ENCODE measurements at regions not wholly inside any gene's neighbourhood (a gene's known extent, or its start where the extent isn't known, plus 50 kb on each side); places are given as distances from the start of the nearest gene placed in this dataset.

GRCh38 chr5:133796186-133796585 lies 172.2 kb downstream of the C5orf15 start:
- ChIA-PET POLR2A (ENCODE audit: unreplicated experiment) (no interaction called here), CTCF (no interaction called here)
- H4K20me1 ChIP-seq (ENCODE audit: low read length), result no peaks in the 10 kb centered on the region
- no peak for TF ChIP-seq EZH2 (IDR thresholded peaks at IDR 0.05; ENCODE audit: low read length, unreplicated experiment)
- no peak for TF ChIP-seq EZH2phosphoT487 (IDR thresholded peaks at IDR 0.05; ENCODE audit: borderline replicate concordance, low read length)
- no peak for TF ChIP-seq CTCF (conservative IDR thresholded peaks at IDR 0.05; ENCODE audit: low read depth, low read length)
- H3F3A ChIP-seq (ENCODE audit: low read length, unreplicated experiment), result no peaks in the 10 kb centered on the region
- ATAC-seq (no peak), DNase-seq (no peak)
- intact Hi-C loops (cut with micrococcal nuclease), result no loop called here
- no peaks in the 10 kb centered on the region for H3K27me3 ChIP-seq (ENCODE audit: low read length)
- no peak overlapping the region for H3K27ac ChIP-seq (ENCODE audit: low read length)
- BruUV-seq (replicated peaks), result no TSS peak
- no peaks in the 10 kb centered on the region for H3K36me3 ChIP-seq (ENCODE audit: low read depth, low read length)
- H3K4me1 ChIP-seq (ENCODE audit: insufficient read depth, low read length), result no peaks in the 10 kb centered on the region
- no peak overlapping the region for H2AFZ ChIP-seq (ENCODE audit: low read length)
- H3K9me3 ChIP-seq (ENCODE audit: low read length), result no peaks in the 10 kb centered on the region
- H3K4me2 ChIP-seq (ENCODE audit: low read length), result no peak overlapping the region
- no peak overlapping the region for H3K9ac ChIP-seq (ENCODE audit: low read length)
- no peaks in the 10 kb centered on the region for H3K9me2 ChIP-seq (replicated peaks; ENCODE audit: low read length)
- H3K79me2 ChIP-seq (ENCODE audit: low read length), result no peaks in the 10 kb centered on the region
- no peak overlapping the region for H3K4me3 ChIP-seq (ENCODE audit: low read length)

- Histone ChIP-seq H3K27ac (ENCODE audit: low read length) (no peak overlapping the region), H3K9me2 (replicated peaks; ENCODE audit: low read length) (no peaks in the 10 kb centered on the region), H2AFZ (ENCODE audit: low read length) (no peak overlapping the region), H3F3A (ENCODE audit: low read length, unreplicated experiment) (no peaks in the 10 kb centered on the region), H4K20me1 (ENCODE audit: low read length) (no peaks in the 10 kb centered on the region), H3K4me3 (ENCODE audit: low read length) (no peak overlapping the region), H3K9me3 (ENCODE audit: low read length) (no peaks in the 10 kb centered on the region), H3K4me2 (ENCODE audit: low read length) (no peak overlapping the region), H3K9ac (ENCODE audit: low read length) (no peak overlapping the region), H3K27me3 (ENCODE audit: low read length) (no peaks in the 10 kb centered on the region), H3K36me3 (ENCODE audit: low read depth, low read length) (no peaks in the 10 kb centered on the region), H3K79me2 (ENCODE audit: low read length) (no peaks in the 10 kb centered on the region), H3K4me1 (ENCODE audit: insufficient read depth, low read length) (no peaks in the 10 kb centered on the region)
- ATAC-seq (no peak), DNase-seq (no peak)
- no peak for TF ChIP-seq EZH2 (IDR thresholded peaks at IDR 0.05; ENCODE audit: low read length, unreplicated experiment)
- intact Hi-C loops (cut with micrococcal nuclease), result no loop called here
- BruUV-seq (replicated peaks), result no TSS peak
- ChIA-PET POLR2A (ENCODE audit: unreplicated experiment) (no interaction called here), CTCF (no interaction called here)
Observed at GRCh38 chr5:133794771-133795415, 173.5 kb downstream of the C5orf15 start.

GRCh38 chr5:133793756-133794465 lies 174.5 kb downstream of the C5orf15 start:
- ChIA-PET CTCF (no interaction called here), POLR2A (ENCODE audit: unreplicated experiment) (no interaction called here)
- H4K20me1 ChIP-seq (ENCODE audit: low read length), result no peaks in the 10 kb centered on the region
- H3K27me3 ChIP-seq (ENCODE audit: low read length), result no peaks in the 10 kb centered on the region
- no peaks in the 10 kb centered on the region for H3K36me3 ChIP-seq (ENCODE audit: low read depth, low read length)
- H3K9ac ChIP-seq (ENCODE audit: low read length), result no peak overlapping the region
- no TSS peak for BruUV-seq (replicated peaks)
- H3K4me1 ChIP-seq (ENCODE audit: insufficient read depth, low read length), result no peaks in the 10 kb centered on the region
- no peak overlapping the region for H2AFZ ChIP-seq (ENCODE audit: low read length)
- no peak overlapping the region for H3K4me3 ChIP-seq (ENCODE audit: low read length)
- ATAC-seq (no peak), DNase-seq (no peak)
- no peaks in the 10 kb centered on the region for H3K79me2 ChIP-seq (ENCODE audit: low read length)
- H3K9me2 ChIP-seq (replicated peaks; ENCODE audit: low read length), result no peaks in the 10 kb centered on the region
- H3K9me3 ChIP-seq (ENCODE audit: low read length), result no peaks in the 10 kb centered on the region
- no peak overlapping the region for H3K4me2 ChIP-seq (ENCODE audit: low read length)
- H3K27ac ChIP-seq (ENCODE audit: low read length), result no peak overlapping the region
- TF ChIP-seq EZH2phosphoT487 (IDR thresholded peaks at IDR 0.05; ENCODE audit: borderline replicate concordance, low read length) (no peak), EZH2 (IDR thresholded peaks at IDR 0.05; ENCODE audit: low read length, unreplicated experiment) (no peak)
- H3F3A ChIP-seq (ENCODE audit: low read length, unreplicated experiment), result no peaks in the 10 kb centered on the region
- intact Hi-C loops (cut with micrococcal nuclease), result no loop called here

Data from PC-3 (cell line).